ENCODE measurements at regions not wholly inside any gene's neighbourhood (a gene's known extent, or its start where the extent isn't known, plus 50 kb on each side); places are given as distances from the start of the nearest gene placed in this dataset.

DNA sequence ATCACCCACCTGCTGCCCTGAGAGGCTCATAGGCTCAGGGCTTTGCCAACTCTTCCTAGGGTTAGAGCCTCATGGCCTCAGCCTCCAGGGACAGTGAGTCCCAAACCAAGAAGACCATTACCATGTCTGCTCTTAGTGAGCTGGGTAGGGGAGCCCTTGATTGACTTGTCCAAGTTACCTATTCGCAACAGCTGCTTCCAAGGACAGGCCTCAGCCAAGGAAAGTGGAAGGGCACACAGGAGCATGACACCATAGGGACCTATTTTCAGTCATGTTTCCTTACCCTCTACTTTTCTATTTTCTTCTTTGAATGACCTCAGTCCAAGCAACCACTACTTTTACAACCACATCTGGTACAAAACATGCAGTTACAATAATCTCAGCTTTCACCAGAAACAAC, 81.6 kb downstream of the LBH start:
- TF ChIP-seq, protein P1, sequence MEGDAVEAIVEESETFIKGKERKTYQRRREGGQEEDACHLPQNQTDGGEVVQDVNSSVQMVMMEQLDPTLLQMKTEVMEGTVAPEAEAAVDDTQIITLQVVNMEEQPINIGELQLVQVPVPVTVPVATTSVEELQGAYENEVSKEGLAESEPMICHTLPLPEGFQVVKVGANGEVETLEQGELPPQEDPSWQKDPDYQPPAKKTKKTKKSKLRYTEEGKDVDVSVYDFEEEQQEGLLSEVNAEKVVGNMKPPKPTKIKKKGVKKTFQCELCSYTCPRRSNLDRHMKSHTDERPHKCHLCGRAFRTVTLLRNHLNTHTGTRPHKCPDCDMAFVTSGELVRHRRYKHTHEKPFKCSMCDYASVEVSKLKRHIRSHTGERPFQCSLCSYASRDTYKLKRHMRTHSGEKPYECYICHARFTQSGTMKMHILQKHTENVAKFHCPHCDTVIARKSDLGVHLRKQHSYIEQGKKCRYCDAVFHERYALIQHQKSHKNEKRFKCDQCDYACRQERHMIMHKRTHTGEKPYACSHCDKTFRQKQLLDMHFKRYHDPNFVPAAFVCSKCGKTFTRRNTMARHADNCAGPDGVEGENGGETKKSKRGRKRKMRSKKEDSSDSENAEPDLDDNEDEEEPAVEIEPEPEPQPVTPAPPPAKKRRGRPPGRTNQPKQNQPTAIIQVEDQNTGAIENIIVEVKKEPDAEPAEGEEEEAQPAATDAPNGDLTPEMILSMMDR (conservative IDR thresholded peaks at IDR 0.05; ENCODE audit: low read depth, low read length): no peak
- TF ChIP-seq EZH2 (IDR thresholded peaks at IDR 0.05; ENCODE audit: borderline replicate concordance, low read depth, low read length, poor library complexity, severe bottlenecking): no peak

Data from A673 (cell line).